Activated naive CD4-positive, alpha-beta T cell treated with anti-CD3 and anti-CD28 coated beads, Interleukin-2, amount 50 U/mL, for 72 hours (primary cell): ENCODE measurements at regions not wholly inside any gene's neighbourhood (a gene's known extent, or its start where the extent isn't known, plus 50 kb on each side); places are given as distances from the start of the nearest gene placed in this dataset.
"Not testable (repeated sequence)": the region's sequence is repeated elsewhere in the genome, so short reads cannot be mapped to it uniquely, and the experiment has no call there.

ENCODE experiments used
- ATAC-seq, 2 donors: fragments of 150-1000 bp; cut with Tn5 transposase; 2 replicates each; pipeline ENCODE4 v1.10.0; 2021; ENCODE audit warnings: mild to moderate bottlenecking in 2 of 2, moderate library complexity in 2 of 2
- DNase-seq, 2 donors: peaks; one replicate each; pipeline ENCODE4 v3.0.0; 2021 to 2022; ENCODE audit warnings: low spot score in 2 of 2
- H3K27ac Mint-ChIP-seq, 2 donors: one replicate each; pipeline ENCODE4 v1.8.0; 2022; ENCODE audit warnings: mild to moderate bottlenecking in 2 of 2, mixed read lengths in 2 of 2
- H3K36me3 Mint-ChIP-seq, 2 donors: one replicate each; pipeline ENCODE4 v1.8.0; 2022; ENCODE audit warnings: mixed read lengths in 2 of 2
- H3K9me3 Mint-ChIP-seq, 2 donors: one replicate each; pipeline ENCODE4 v1.8.0; 2022; ENCODE audit warnings: mixed read lengths in 2 of 2

GRCh38 chr6:69623357-69623756, 173.5 kb downstream of the LMBRD1 start:
- H3K27ac Mint-ChIP-seq, result no peak overlapping the region

GRCh38 chr6:69622924-69623323, 173.9 kb downstream of the LMBRD1 start:
- ATAC-seq, result no peak

More at GRCh38 chr6:69623357-69623756, 173.5 kb downstream of the LMBRD1 start:
- no peak for DNase-seq
- ATAC-seq, result no peak
- Mint-ChIP-seq H3K36me3 (no peaks in the 10 kb centered on the region), H3K9me3 (no peaks in the 10 kb centered on the region)

GRCh38 chr6:69622230-69622629, 174.6 kb downstream of the LMBRD1 start:
- ATAC-seq, result no peak
- Mint-ChIP-seq H3K36me3 (no peaks in the 10 kb centered on the region), H3K9me3 (no peaks in the 10 kb centered on the region), H3K27ac (no peak overlapping the region)
- DNase-seq, result no peak

More at GRCh38 chr6:69622924-69623323, 173.9 kb downstream of the LMBRD1 start:
- Mint-ChIP-seq H3K27ac (no peak overlapping the region), H3K36me3 (no peaks in the 10 kb centered on the region), H3K9me3 (no peaks in the 10 kb centered on the region)
- DNase-seq, result no peak

- Mint-ChIP-seq H3K9me3 (no peaks in the 10 kb centered on the region), H3K27ac (peak overlapping the region in 1 of 2 donors; percentile 22), H3K36me3 (no peaks in the 10 kb centered on the region)
- DNase-seq, result no peak
- ATAC-seq, result no peak
Observed at GRCh38 chr6:69617163-69617562, 179.6 kb downstream of the LMBRD1 start.

- Mint-ChIP-seq H3K36me3 (no peaks in the 10 kb centered on the region), H3K27ac (no peak overlapping the region), H3K9me3 (no peaks in the 10 kb centered on the region)
- no peak for DNase-seq
- ATAC-seq, result no peak
Observed at GRCh38 chr6:69609836-69610472, 186.9 kb downstream of the LMBRD1 start.

GRCh38 chr6:69601132-69601531, 195.7 kb downstream of the LMBRD1 start:
- H3K9me3 Mint-ChIP-seq, result no peaks in the 10 kb centered on the region
- H3K27ac Mint-ChIP-seq, result no peak overlapping the region

GRCh38 chr6:69594405-69594804, 202.4 kb downstream of the LMBRD1 start:
- no peak for DNase-seq
- no peak for ATAC-seq
- Mint-ChIP-seq H3K36me3 (no peaks in the 10 kb centered on the region), H3K9me3 (no peaks in the 10 kb centered on the region), H3K27ac (no peak overlapping the region)

More at GRCh38 chr6:69601132-69601531, 195.7 kb downstream of the LMBRD1 start:
- no peaks in the 10 kb centered on the region for H3K36me3 Mint-ChIP-seq
- DNase-seq, result no peak
- ATAC-seq, result no peak

- Mint-ChIP-seq H3K36me3 (no peaks in the 10 kb centered on the region), H3K9me3 (no peaks in the 10 kb centered on the region), H3K27ac (no peak overlapping the region)
- DNase-seq, result no peak
- ATAC-seq, result no peak
Observed at GRCh38 chr6:69593706-69594105, 203.1 kb downstream of the LMBRD1 start.

GRCh38 chr6:69589626-69590025, 207.2 kb downstream of the LMBRD1 start:
- no peaks in the 10 kb centered on the region for H3K36me3 Mint-ChIP-seq
- DNase-seq (no peak), ATAC-seq (no peak)
- no peaks in the 10 kb centered on the region for H3K9me3 Mint-ChIP-seq
- no peak overlapping the region for H3K27ac Mint-ChIP-seq

- no peak for DNase-seq
- Mint-ChIP-seq H3K9me3 (no peaks in the 10 kb centered on the region), H3K27ac (no peak overlapping the region), H3K36me3 (no peaks in the 10 kb centered on the region)
- ATAC-seq, result no peak
Observed at GRCh38 chr6:69584913-69585729, 211.7 kb downstream of the LMBRD1 start.

- no peaks in the 10 kb centered on the region for H3K9me3 Mint-ChIP-seq
- H3K27ac Mint-ChIP-seq, result no peak overlapping the region
- ATAC-seq (no peak), DNase-seq (no peak)
- no peaks in the 10 kb centered on the region for H3K36me3 Mint-ChIP-seq
Observed at GRCh38 chr6:69584536-69584912, 212.3 kb downstream of the LMBRD1 start.

GRCh38 chr6:69581581-69581980, 215.2 kb downstream of the LMBRD1 start:
- H3K36me3 Mint-ChIP-seq, result no peaks in the 10 kb centered on the region
- ATAC-seq, result no peak
- H3K27ac Mint-ChIP-seq, result no peak overlapping the region
- no peak for DNase-seq
- H3K9me3 Mint-ChIP-seq, result no peaks in the 10 kb centered on the region

- DNase-seq (no peak), ATAC-seq (no peak)
- Mint-ChIP-seq H3K27ac (no peak overlapping the region), H3K9me3 (no peaks in the 10 kb centered on the region), H3K36me3 (no peaks in the 10 kb centered on the region)
Observed at GRCh38 chr6:69580706-69581105, 216.1 kb downstream of the LMBRD1 start.

GRCh38 chr6:69578361-69578890, 218.4 kb downstream of the LMBRD1 start:
- Mint-ChIP-seq H3K36me3 (no peaks in the 10 kb centered on the region), H3K9me3 (no peaks in the 10 kb centered on the region), H3K27ac (no peak overlapping the region)
- ATAC-seq (no peak), DNase-seq (no peak)

GRCh38 chr6:69571234-69571633, 225.6 kb downstream of the LMBRD1 start:
- ATAC-seq (no peak), DNase-seq (no peak)
- Mint-ChIP-seq H3K27ac (no peak overlapping the region), H3K36me3 (no peaks in the 10 kb centered on the region), H3K9me3 (peaks cover 0 to 5% of the 10 kb centered on the region in 2 donors)

GRCh38 chr6:69570106-69570505, 226.7 kb downstream of the LMBRD1 start:
- no peak overlapping the region for H3K27ac Mint-ChIP-seq
- DNase-seq, result no peak

GRCh38 chr6:69560597-69560996, 236.2 kb downstream of the LMBRD1 start:
- ATAC-seq, DNase-seq, H3K27ac Mint-ChIP-seq: not testable (repeated sequence)
- H3K9me3 Mint-ChIP-seq, result peaks cover 14 to 22% of the 10 kb centered on the region in 2 donors
- peaks cover 0 to 15% of the 10 kb centered on the region in 2 donors for H3K36me3 Mint-ChIP-seq

More at GRCh38 chr6:69570106-69570505, 226.7 kb downstream of the LMBRD1 start:
- H3K36me3 Mint-ChIP-seq, result no peaks in the 10 kb centered on the region
- H3K9me3 Mint-ChIP-seq, result peaks cover 0 to 5% of the 10 kb centered on the region in 2 donors
- ATAC-seq, result no peak
